ENCODE measurements at regions not wholly inside any gene's neighbourhood (a gene's known extent, or its start where the extent isn't known, plus 50 kb on each side); places are given as distances from the start of the nearest gene placed in this dataset.

DNA sequence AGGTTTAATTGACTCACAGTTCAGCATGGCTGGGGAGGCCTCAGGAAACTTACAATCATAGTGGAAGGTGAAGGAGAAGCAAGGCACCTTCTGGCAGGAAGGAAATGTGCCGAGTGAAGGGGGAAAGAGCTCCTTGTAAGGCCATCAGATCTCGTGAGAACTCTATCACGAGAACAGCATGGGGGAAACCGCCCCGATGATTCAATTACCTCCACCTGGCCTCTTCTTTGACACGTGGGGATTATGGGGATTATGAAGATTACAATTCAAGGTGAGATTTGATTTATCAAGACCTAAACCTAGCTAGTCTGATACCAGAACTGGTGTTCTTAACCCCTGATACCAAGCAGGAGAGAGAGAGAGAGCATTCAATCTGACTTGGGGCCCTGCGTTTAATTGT, 258.7 kb downstream of the PTEN start:
- TF ChIP-seq, protein P1, sequence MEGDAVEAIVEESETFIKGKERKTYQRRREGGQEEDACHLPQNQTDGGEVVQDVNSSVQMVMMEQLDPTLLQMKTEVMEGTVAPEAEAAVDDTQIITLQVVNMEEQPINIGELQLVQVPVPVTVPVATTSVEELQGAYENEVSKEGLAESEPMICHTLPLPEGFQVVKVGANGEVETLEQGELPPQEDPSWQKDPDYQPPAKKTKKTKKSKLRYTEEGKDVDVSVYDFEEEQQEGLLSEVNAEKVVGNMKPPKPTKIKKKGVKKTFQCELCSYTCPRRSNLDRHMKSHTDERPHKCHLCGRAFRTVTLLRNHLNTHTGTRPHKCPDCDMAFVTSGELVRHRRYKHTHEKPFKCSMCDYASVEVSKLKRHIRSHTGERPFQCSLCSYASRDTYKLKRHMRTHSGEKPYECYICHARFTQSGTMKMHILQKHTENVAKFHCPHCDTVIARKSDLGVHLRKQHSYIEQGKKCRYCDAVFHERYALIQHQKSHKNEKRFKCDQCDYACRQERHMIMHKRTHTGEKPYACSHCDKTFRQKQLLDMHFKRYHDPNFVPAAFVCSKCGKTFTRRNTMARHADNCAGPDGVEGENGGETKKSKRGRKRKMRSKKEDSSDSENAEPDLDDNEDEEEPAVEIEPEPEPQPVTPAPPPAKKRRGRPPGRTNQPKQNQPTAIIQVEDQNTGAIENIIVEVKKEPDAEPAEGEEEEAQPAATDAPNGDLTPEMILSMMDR (IDR thresholded peaks at IDR 0.05): no peak
- TF ChIP-seq ZFX (IDR thresholded peaks at IDR 0.05; ENCODE audit: borderline replicate concordance): no peak

Measured in 22Rv1 (cell line).